K562 (cell line): ENCODE measurements at regions not wholly inside any gene's neighbourhood (a gene's known extent, or its start where the extent isn't known, plus 50 kb on each side); places are given as distances from the start of the nearest gene placed in this dataset.

Experiments
- CREB1 ChIP-seq, 2 experiments: sonication (generic) in 1 of 2; formaldehyde crosslinking in 1 of 2; IDR thresholded peaks; 2 replicates each; pipeline versions ENCODE4 v1.6.1 to v1.8.0; 2012 to 2022; ENCODE audit warnings: inconsistent platforms in 1 of 2, mild to moderate bottlenecking in 1 of 2, missing genetic modification reagents in 1 of 2, moderate library complexity in 1 of 2
- HDGF ChIP-seq: fragments of 450-650 bp; IDR thresholded peaks from 2 replicates; pipeline ENCODE4 v1.6.1; 2016
- HMG20A ChIP-seq: fragments of 450-650 bp; formaldehyde crosslinking; conservative IDR thresholded peaks from 2 replicates; pipeline ENCODE4 v1.4.0; 2020; ENCODE audit warnings: mild to moderate bottlenecking, mixed read lengths
- HNRNPH1 ChIP-seq: fragments of 200-400 bp; formaldehyde crosslinking; optimal IDR thresholded peaks from 2 replicates; pipeline ENCODE3; 2017; ENCODE audit warnings: low read depth, mild to moderate bottlenecking, low read length, moderate library complexity
- JUN ChIP-seq, 2 experiments: sonication (generic) in 1 of 2; formaldehyde crosslinking in 1 of 2; IDR thresholded peaks; 2 replicates each; pipeline versions ENCODE4 v1.6.1 to v1.8.0; 2012 to 2022; ENCODE audit warnings: borderline replicate concordance in 2 of 2, mild to moderate bottlenecking in 2 of 2, improper control_type of control experiment in 1 of 2, low read depth in 1 of 2, low read length in 1 of 2, missing genetic modification reagents in 1 of 2
- MTA1 ChIP-seq: fragments of 450-650 bp; IDR thresholded peaks from 2 replicates; pipeline ENCODE4 v1.6.1; 2017; ENCODE audit warnings: borderline replicate concordance
- POLR2A ChIP-seq: fragments of 450-650 bp; conservative IDR thresholded peaks from 2 replicates; pipeline ENCODE4 v1.6.1; 2016
- RFX5 ChIP-seq: IDR thresholded peaks from 2 replicates; pipeline ENCODE4 v1.6.1; 2011; ENCODE audit warnings: low read depth, mild to moderate bottlenecking, improper control_type of control experiment, low read length
- TSC22D4 ChIP-seq: fragments of 450-650 bp; IDR thresholded peaks from 2 replicates; pipeline ENCODE4 v1.6.1; 2016; ENCODE audit warnings: missing genetic modification characterization, missing biosample characterization, control low read depth
- ZKSCAN1 ChIP-seq: fragments of 150-350 bp; IDR thresholded peaks from 2 replicates; pipeline ENCODE4 v1.6.1; 2016; ENCODE audit warnings: low read depth, low read length
- ZNF12 ChIP-seq: sonication (generic); formaldehyde crosslinking; IDR thresholded peaks from 2 replicates; pipeline ENCODE4 v1.4.0; 2020; ENCODE audit warnings: mild to moderate bottlenecking, missing genetic modification reagents
- TF ChIP-seq, protein P1 (sequence below): fragments of 450-650 bp; conservative IDR thresholded peaks from 2 replicates; pipeline ENCODE4 v1.6.1; 2016; ENCODE audit warnings: missing genetic modification characterization, low read depth, mild to moderate bottlenecking, control low read depth, missing compliant biosample characterization
- TF ChIP-seq, protein P2 (sequence below), 3 experiments: IDR thresholded peaks in 2 of 3; conservative IDR thresholded peaks in 1 of 3; 2 replicates each; pipeline ENCODE4 v1.5.1; 2011 to 2012; ENCODE audit warnings: low read length in 3 of 3, mild to moderate bottlenecking in 3 of 3, control low read depth in 2 of 3, improper control_type of control experiment in 1 of 3, inconsistent platforms in 1 of 3, low read depth in 1 of 3, mixed read lengths in 1 of 3, moderate library complexity in 1 of 3; ENCODE audit not compliant: insufficient read depth in 2 of 3
- TF ChIP-seq, protein P3 (sequence below): sonication (generic); formaldehyde crosslinking; IDR thresholded peaks from 2 replicates; pipeline ENCODE4 v1.8.1; 2022; ENCODE audit warnings: missing genetic modification reagents

DNA sequence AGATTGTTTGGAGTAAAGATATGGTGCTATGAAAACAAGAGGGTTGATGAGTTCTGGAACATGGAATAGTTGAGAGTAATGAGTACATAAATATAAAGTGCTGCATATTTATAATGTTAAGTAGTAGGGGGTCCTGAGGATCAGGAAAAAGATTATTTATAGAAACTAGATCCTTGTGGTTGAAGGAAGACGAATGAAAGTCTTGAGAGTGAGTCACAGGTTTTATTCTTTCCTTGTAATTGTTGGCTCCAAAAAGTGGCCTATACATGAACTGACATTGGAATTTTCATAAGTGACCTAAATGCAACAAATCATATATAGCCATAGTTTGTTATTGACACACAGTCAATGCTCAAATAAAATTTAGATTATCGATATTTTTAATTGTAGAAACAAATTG, 440.4 kb upstream of the PRICKLE1 start:
- no peak for TF ChIP-seq POLR2A
- TF ChIP-seq, protein P1, sequence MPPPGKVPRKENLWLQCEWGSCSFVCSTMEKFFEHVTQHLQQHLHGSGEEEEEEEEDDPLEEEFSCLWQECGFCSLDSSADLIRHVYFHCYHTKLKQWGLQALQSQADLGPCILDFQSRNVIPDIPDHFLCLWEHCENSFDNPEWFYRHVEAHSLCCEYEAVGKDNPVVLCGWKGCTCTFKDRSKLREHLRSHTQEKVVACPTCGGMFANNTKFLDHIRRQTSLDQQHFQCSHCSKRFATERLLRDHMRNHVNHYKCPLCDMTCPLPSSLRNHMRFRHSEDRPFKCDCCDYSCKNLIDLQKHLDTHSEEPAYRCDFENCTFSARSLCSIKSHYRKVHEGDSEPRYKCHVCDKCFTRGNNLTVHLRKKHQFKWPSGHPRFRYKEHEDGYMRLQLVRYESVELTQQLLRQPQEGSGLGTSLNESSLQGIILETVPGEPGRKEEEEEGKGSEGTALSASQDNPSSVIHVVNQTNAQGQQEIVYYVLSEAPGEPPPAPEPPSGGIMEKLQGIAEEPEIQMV (tag): no peak
- no peak for TF ChIP-seq HMG20A (CRISPR knock-in tag)
- no peak for TF ChIP-seq CREB1 (IDR thresholded peaks at IDR 0.05)
- TF ChIP-seq CREB1 (CRISPR knock-in tag; IDR thresholded peaks at IDR 0.05): no peak
- TF ChIP-seq MTA1: no peak
- no peak for TF ChIP-seq HDGF
- TF ChIP-seq RFX5: no peak
- no peak for TF ChIP-seq ZKSCAN1
- no peak for TF ChIP-seq ZNF12
- TF ChIP-seq, protein P2, sequence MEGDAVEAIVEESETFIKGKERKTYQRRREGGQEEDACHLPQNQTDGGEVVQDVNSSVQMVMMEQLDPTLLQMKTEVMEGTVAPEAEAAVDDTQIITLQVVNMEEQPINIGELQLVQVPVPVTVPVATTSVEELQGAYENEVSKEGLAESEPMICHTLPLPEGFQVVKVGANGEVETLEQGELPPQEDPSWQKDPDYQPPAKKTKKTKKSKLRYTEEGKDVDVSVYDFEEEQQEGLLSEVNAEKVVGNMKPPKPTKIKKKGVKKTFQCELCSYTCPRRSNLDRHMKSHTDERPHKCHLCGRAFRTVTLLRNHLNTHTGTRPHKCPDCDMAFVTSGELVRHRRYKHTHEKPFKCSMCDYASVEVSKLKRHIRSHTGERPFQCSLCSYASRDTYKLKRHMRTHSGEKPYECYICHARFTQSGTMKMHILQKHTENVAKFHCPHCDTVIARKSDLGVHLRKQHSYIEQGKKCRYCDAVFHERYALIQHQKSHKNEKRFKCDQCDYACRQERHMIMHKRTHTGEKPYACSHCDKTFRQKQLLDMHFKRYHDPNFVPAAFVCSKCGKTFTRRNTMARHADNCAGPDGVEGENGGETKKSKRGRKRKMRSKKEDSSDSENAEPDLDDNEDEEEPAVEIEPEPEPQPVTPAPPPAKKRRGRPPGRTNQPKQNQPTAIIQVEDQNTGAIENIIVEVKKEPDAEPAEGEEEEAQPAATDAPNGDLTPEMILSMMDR (IDR thresholded peaks at IDR 0.05 in 2 of 3, conservative IDR thresholded peaks at IDR 0.05 in 1 of 3; ENCODE audit: insufficient read depth in 2 of 3, low read depth in 1 of 3, low read length in 3 of 3): no peak
- no peak for TF ChIP-seq TSC22D4
- TF ChIP-seq, protein P3, sequence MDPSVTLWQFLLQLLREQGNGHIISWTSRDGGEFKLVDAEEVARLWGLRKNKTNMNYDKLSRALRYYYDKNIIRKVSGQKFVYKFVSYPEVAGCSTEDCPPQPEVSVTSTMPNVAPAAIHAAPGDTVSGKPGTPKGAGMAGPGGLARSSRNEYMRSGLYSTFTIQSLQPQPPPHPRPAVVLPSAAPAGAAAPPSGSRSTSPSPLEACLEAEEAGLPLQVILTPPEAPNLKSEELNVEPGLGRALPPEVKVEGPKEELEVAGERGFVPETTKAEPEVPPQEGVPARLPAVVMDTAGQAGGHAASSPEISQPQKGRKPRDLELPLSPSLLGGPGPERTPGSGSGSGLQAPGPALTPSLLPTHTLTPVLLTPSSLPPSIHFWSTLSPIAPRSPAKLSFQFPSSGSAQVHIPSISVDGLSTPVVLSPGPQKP: no peak
- no peak for TF ChIP-seq JUN (IDR thresholded peaks at IDR 0.05; ENCODE audit: borderline replicate concordance, low read depth, low read length)
- no peak for TF ChIP-seq JUN (CRISPR knock-in tag; IDR thresholded peaks at IDR 0.05; ENCODE audit: borderline replicate concordance)
- no peak for TF ChIP-seq HNRNPH1
